ENCODE measurements at regions not wholly inside any gene's neighbourhood (a gene's known extent, or its start where the extent isn't known, plus 50 kb on each side); places are given as distances from the start of the nearest gene placed in this dataset.

DNA sequence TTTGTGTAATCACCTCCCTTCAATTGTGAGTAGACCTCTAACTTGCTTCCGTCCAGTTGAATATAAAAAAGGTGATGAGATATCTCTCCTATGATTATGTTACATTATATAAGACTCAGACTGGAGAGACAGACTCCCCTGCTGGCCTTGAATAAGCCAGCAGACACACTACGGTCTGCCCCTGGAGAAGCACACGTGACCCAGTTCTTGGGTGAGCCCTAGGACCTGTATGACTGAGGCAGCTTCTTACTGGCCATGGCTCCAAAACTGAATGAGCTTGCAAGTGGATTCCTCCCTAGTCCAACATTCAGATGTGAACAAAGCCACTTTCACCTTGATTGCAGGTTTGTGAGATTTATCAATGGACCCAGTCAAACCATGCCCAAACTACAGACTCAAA, 427.9 kb upstream of the DCN start:
- no peak overlapping the region for H3K4me3 ChIP-seq (ENCODE audit: low read depth, low read length)
- TF ChIP-seq, protein P1, sequence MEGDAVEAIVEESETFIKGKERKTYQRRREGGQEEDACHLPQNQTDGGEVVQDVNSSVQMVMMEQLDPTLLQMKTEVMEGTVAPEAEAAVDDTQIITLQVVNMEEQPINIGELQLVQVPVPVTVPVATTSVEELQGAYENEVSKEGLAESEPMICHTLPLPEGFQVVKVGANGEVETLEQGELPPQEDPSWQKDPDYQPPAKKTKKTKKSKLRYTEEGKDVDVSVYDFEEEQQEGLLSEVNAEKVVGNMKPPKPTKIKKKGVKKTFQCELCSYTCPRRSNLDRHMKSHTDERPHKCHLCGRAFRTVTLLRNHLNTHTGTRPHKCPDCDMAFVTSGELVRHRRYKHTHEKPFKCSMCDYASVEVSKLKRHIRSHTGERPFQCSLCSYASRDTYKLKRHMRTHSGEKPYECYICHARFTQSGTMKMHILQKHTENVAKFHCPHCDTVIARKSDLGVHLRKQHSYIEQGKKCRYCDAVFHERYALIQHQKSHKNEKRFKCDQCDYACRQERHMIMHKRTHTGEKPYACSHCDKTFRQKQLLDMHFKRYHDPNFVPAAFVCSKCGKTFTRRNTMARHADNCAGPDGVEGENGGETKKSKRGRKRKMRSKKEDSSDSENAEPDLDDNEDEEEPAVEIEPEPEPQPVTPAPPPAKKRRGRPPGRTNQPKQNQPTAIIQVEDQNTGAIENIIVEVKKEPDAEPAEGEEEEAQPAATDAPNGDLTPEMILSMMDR (IDR thresholded peaks at IDR 0.05; ENCODE audit: low read depth, low read length), result no peak
- TF ChIP-seq, protein P2, sequence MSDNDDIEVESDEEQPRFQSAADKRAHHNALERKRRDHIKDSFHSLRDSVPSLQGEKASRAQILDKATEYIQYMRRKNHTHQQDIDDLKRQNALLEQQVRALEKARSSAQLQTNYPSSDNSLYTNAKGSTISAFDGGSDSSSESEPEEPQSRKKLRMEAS (IDR thresholded peaks at IDR 0.05; ENCODE audit: low read depth, low read length), result no peak
- TF ChIP-seq MYC (IDR thresholded peaks at IDR 0.05; ENCODE audit: low read depth, low read length) (no peak), POLR2A (IDR thresholded peaks at IDR 0.05; ENCODE audit: extremely low read depth, insufficient read length) (no peak)
- no peak for DNase-seq (ENCODE audit: low read depth)

GRCh38 chr12:91609283-91609682, 426.7 kb upstream of the DCN start:
- DNase-seq (ENCODE audit: low read depth), result no peak
- TF ChIP-seq, protein P1 (IDR thresholded peaks at IDR 0.05; ENCODE audit: low read depth, low read length), result no peak
- TF ChIP-seq POLR2A (IDR thresholded peaks at IDR 0.05; ENCODE audit: extremely low read depth, insufficient read length), result no peak
- TF ChIP-seq, protein P2 (IDR thresholded peaks at IDR 0.05; ENCODE audit: low read depth, low read length), result no peak
- TF ChIP-seq MYC (IDR thresholded peaks at IDR 0.05; ENCODE audit: low read depth, low read length), result no peak
- H3K4me3 ChIP-seq (ENCODE audit: low read depth, low read length), result no peak overlapping the region

- no peak for TF ChIP-seq MYC (IDR thresholded peaks at IDR 0.05; ENCODE audit: low read depth, low read length)
- TF ChIP-seq POLR2A (IDR thresholded peaks at IDR 0.05; ENCODE audit: extremely low read depth, insufficient read length), result no peak
- TF ChIP-seq, protein P1 (IDR thresholded peaks at IDR 0.05; ENCODE audit: low read depth, low read length), result no peak
- TF ChIP-seq, protein P2 (IDR thresholded peaks at IDR 0.05; ENCODE audit: low read depth, low read length), result no peak
- no peak for DNase-seq (ENCODE audit: low read depth)
- no peak overlapping the region for H3K4me3 ChIP-seq (ENCODE audit: low read depth, low read length)
Measured at GRCh38 chr12:91608542-91608941, 425.9 kb upstream of the DCN start.

DNA sequence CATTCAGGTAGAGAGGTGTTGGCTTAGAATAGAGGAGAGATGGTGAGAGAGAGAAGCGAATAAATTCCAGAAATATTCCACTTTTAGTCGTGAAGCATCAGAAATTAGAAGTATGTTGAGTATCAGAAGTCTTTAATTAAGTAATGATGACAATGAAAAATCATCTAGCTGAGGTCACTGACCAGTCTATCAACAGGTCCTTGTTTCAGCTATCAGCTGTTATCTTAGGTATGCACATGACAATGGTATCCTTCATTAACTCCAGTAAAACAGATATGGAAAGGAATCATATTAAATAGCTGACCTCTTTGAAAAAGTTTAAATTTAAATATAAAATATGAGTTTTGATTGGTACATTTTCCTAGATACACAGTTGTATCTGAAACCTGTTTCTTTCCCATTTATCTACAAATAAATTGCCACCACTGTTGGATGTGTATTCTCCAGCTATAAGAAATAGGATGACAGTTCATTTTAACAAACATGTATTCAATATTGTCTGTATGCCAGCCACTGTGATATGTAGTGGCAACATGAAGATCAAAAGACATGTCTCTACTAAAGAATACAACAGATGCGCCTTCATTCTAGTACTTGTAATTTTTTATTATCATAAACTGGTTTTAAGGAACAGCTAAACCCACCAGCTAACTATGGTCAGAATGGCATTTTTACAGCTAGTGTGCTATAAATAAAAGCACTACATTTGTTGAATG, 424.2 kb upstream of the DCN start:
- no peak overlapping the region for H3K4me3 ChIP-seq (ENCODE audit: low read depth, low read length)
- no peak for DNase-seq (ENCODE audit: low read depth)
- TF ChIP-seq, protein P2 (IDR thresholded peaks at IDR 0.05; ENCODE audit: low read depth, low read length), result no peak
- TF ChIP-seq POLR2A (IDR thresholded peaks at IDR 0.05; ENCODE audit: extremely low read depth, insufficient read length) (no peak), MYC (IDR thresholded peaks at IDR 0.05; ENCODE audit: low read depth, low read length) (no peak)
- TF ChIP-seq, protein P1 (IDR thresholded peaks at IDR 0.05; ENCODE audit: low read depth, low read length), result no peak

DNA sequence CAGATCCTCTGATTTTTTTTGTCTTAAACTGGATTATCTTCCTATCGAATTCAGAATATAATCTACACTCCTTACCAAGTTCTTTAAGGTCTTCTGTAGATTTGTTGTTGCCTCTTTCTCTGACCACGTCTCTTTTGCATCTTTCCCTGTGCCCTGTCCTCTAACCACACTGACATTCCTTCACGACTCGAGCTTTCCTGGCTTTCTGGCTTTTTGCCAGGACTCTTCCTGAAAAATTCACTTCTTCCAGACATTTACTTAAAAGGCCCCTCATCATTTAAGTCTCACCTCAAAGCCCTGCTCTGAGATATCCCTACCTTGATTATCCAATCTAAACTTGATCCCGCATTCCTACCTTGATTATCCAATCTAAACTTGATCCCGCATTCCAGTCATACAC, 422.3 kb upstream of the DCN start:
- DNase-seq (ENCODE audit: low read depth), result no peak
- no peak for TF ChIP-seq POLR2A (IDR thresholded peaks at IDR 0.05; ENCODE audit: extremely low read depth, insufficient read length)
- TF ChIP-seq, protein P2 (IDR thresholded peaks at IDR 0.05; ENCODE audit: low read depth, low read length), result no peak
- TF ChIP-seq MYC (IDR thresholded peaks at IDR 0.05; ENCODE audit: low read depth, low read length), result no peak
- no peak overlapping the region for H3K4me3 ChIP-seq (ENCODE audit: low read depth, low read length)

DNA sequence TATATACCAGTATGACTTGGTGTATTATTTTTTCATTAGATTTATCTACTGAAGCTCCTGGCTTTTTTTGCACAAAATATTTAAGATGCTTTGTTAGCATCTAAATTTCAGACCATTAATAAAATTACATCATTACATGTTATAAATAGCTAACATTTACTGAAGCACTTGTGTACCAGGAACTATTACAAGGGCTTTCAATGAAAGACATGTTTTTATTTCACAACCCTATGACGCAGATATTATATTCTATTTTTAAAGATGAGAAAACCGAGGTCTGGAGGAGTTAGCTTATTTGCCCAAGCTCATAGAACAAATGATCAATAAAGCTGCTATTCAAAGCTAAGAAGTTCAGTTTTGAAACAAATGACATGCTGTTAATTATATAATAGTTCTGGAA, 420.4 kb upstream of the DCN start:
- no peak overlapping the region for H3K4me3 ChIP-seq (ENCODE audit: low read depth, low read length)
- TF ChIP-seq POLR2A (IDR thresholded peaks at IDR 0.05; ENCODE audit: extremely low read depth, insufficient read length) (no peak), MYC (IDR thresholded peaks at IDR 0.05; ENCODE audit: low read depth, low read length) (no peak)
- TF ChIP-seq, protein P2 (IDR thresholded peaks at IDR 0.05; ENCODE audit: low read depth, low read length), result no peak
- no peak for DNase-seq (ENCODE audit: low read depth)
